ENCODE measurements at regions not wholly inside any gene's neighbourhood (a gene's known extent, or its start where the extent isn't known, plus 50 kb on each side); places are given as distances from the start of the nearest gene placed in this dataset.
A peak's percentile ranks its signal among the peaks of the same experiment; 100 is the strongest.

GRCh38 chrX:45358392-45358791 is 157.7 kb upstream of the DIPK2B start (continued):
- no peak for TF ChIP-seq HEYL (CRISPR knock-in tag; IDR thresholded peaks at IDR 0.05)

GRCh38 chrX:45353456-45353855 is 152.8 kb upstream of the DIPK2B start:
- Histone ChIP-seq H3K4me3 (no peak overlapping the region), H3K9me3 (peaks cover 10% of the 10 kb centered on the region; the same call in 1 of the 3 replicates), H3K4me2 (no peak overlapping the region), H3K27ac (no peak overlapping the region), H3K4me1 (0 out of 3 replicates have a peak, but pooled peaks cover under 1% of the 10 kb centered on the region)
- TF ChIP-seq CEBPB (IDR thresholded peaks at IDR 0.05) (no peak), ZC3H11A (IDR thresholded peaks at IDR 0.05) (no peak), PHF8 (IDR thresholded peaks at IDR 0.05; ENCODE audit: borderline replicate concordance, low read depth) (no peak), MAX (IDR thresholded peaks at IDR 0.05) (no peak)
- DNase-seq (ENCODE audit: low read depth in 1 of 2, low spot score in 1 of 2) = no peak
- ChIA-PET CTCF (no interaction called here), POLR2A (no interaction called here)
- WGBS (ENCODE audit: missing lambda C conversion rate) = 60% methylated on average over 3 of the region's 3 CpGs
- no peak for ATAC-seq
- no peak for FAIRE-seq

- H3K9me3 ChIP-seq = peaks cover 10% of the 10 kb centered on the region; the same call in 1 of the 3 replicates
- ChIA-PET CTCF (interaction anchor here (1.1 kb wide), 1 partner anchor 30 kb away, joined by 3 read pairs; no protein-coding TSS in a partner anchor), POLR2A (no interaction called here)
- ATAC-seq = no peak
- H3K27ac ChIP-seq = no peak overlapping the region
- peaks cover 9% of the 10 kb centered on the region; the same call in 2 of the 3 replicates for H3K4me1 ChIP-seq
- no peak overlapping the region for H3K4me3 ChIP-seq
- H3K4me2 ChIP-seq = no peak overlapping the region
- no peak for DNase-seq (ENCODE audit: low read depth in 1 of 2, low spot score in 1 of 2)
- TF ChIP-seq HOXB5 (CRISPR knock-in tag; IDR thresholded peaks at IDR 0.05) (no peak), HMGXB4 (CRISPR knock-in tag; IDR thresholded peaks at IDR 0.05; ENCODE audit: borderline replicate concordance) (no peak), ELK1 (IDR thresholded peaks at IDR 0.05; ENCODE audit: low read depth, low read length) (no peak), ATOH8 (CRISPR knock-in tag; IDR thresholded peaks at IDR 0.05; ENCODE audit: low read depth) (no peak), TFCP2L1 (CRISPR knock-in tag; IDR thresholded peaks at IDR 0.05) (no peak)
- FAIRE-seq = peak; percentile 68
- WGBS (ENCODE audit: missing lambda C conversion rate) = 59% methylated on average over 2 of the region's 2 CpGs
Measured at GRCh38 chrX:45352611-45353010, 151.9 kb upstream of the DIPK2B start.

- POLR2A ChIA-PET = no interaction called here
- no peak for TF ChIP-seq ZC3H11A (IDR thresholded peaks at IDR 0.05)
- TF ChIP-seq RAD21 (conservative IDR thresholded peaks at IDR 0.05 in 1 of 2, IDR thresholded peaks at IDR 0.05 in 1 of 2) = no peak
- TF ChIP-seq FOXS1 (CRISPR knock-in tag; IDR thresholded peaks at IDR 0.05) = no peak
- TF ChIP-seq MAZ (IDR thresholded peaks at IDR 0.05; ENCODE audit: borderline replicate concordance, low read depth, low read length) = no peak
- TF ChIP-seq SREBF2 (IDR thresholded peaks at IDR 0.05) = no peak
- TF ChIP-seq HOXB13 (CRISPR knock-in tag; IDR thresholded peaks at IDR 0.05; ENCODE audit: low read depth) = no peak
- no peak for TF ChIP-seq NFE2L2 (conservative IDR thresholded peaks at IDR 0.05; ENCODE audit: low read length)
- no peak for TF ChIP-seq KDM1A (IDR thresholded peaks at IDR 0.05; ENCODE audit: low read depth)
- TF ChIP-seq FOSB (CRISPR knock-in tag; IDR thresholded peaks at IDR 0.05) = no peak
- DNase-seq (ENCODE audit: low read depth in 1 of 2, low spot score in 1 of 2) (no peak), FAIRE-seq (no peak), ATAC-seq (no peak)
- Histone ChIP-seq H3K4me3 (no peak overlapping the region), H3K9me3 (peaks cover 10% of the 10 kb centered on the region; the same call in 1 of the 3 replicates), H3K4me2 (no peak overlapping the region), H3K4me1 (peaks cover 12% of the 10 kb centered on the region; the same call in 2 of the 3 replicates), H3K27ac (no peak overlapping the region)
- 56% methylated on average over 2 of the region's 2 CpGs for WGBS (ENCODE audit: missing lambda C conversion rate)
- CTCF ChIA-PET = interaction anchor here (1.1 kb wide), 1 partner anchor 29 kb away, joined by 3 read pairs; no protein-coding TSS in a partner anchor
Measured at GRCh38 chrX:45351478-45351877, 150.8 kb upstream of the DIPK2B start.
